ENCODE measurements at regions not wholly inside any gene's neighbourhood (a gene's known extent, or its start where the extent isn't known, plus 50 kb on each side); places are given as distances from the start of the nearest gene placed in this dataset.

DNA sequence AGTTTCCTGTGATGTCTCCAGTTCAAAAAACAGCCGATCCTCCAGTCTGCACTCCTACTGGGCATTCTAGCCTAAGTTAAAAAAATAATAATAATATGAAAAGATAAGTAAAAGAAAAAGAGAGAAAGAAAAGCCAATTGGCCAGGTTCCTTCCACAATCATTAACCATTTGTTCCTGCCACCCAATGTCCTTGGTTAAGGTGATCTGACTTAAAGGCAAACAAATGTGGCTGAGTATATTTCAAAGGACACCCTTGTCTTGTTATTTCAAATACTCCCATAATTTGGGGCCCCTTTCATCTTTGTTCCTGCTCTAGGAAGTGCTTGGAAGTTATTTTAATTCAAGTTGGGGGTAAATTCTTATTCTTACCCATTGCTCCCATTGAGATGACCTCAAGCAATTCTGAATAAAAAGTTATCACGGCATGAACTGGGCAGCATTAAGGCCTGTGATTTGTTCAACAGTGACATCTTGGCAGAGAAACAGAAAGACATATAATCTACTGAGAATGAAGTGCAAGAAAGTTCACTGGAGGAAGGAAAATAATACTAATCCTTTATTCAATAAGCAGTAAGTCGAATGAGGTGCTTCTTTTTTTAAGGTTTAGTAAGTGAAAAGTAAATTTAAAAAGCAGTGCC lies 1054.5 kb upstream of the FANCL start:
- no peak overlapping the region for H3K27ac Mint-ChIP-seq
- H3K4me1 Mint-ChIP-seq (ENCODE audit: low read depth) = no peaks in the 10 kb centered on the region
- POLR2A ChIA-PET = no interaction called here
- no peaks in the 10 kb centered on the region for H3K9me3 Mint-ChIP-seq (ENCODE audit: insufficient read depth)
- no peaks in the 10 kb centered on the region for H3K27me3 Mint-ChIP-seq (ENCODE audit: low read depth)
- CTCF ChIA-PET = no interaction called here
- H3K4me3 Mint-ChIP-seq = no peak overlapping the region
- DNase-seq (no peak), ATAC-seq (no peak)
- no peaks in the 10 kb centered on the region for H3K36me3 Mint-ChIP-seq (ENCODE audit: low read depth)

DNA sequence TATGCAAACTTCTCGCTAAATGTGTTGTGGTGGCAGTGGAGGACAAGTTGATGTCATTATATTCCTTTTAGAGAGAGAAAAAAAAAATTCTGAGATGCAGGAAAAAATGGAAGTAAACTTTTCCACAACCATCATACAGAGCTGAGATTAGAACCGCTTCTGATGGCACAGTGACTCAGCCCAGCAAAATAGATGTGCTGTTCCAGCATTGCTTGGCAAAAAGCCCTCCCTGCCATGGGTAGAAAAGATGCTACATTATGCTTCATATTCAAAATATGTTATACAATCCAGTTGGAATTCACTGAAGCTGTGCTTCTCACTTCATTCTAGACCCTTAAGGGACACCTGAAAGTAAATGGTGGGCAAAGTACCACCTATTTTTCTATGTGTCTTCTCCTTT lies 1047.6 kb upstream of the FANCL start:
- POLR2A ChIA-PET = no interaction called here
- Mint-ChIP-seq H3K36me3 (ENCODE audit: low read depth) (no peaks in the 10 kb centered on the region), H3K4me3 (no peak overlapping the region), H3K27me3 (ENCODE audit: low read depth) (no peaks in the 10 kb centered on the region), H3K9me3 (ENCODE audit: insufficient read depth) (no peaks in the 10 kb centered on the region), H3K4me1 (ENCODE audit: low read depth) (no peaks in the 10 kb centered on the region), H3K27ac (no peak overlapping the region)
- ATAC-seq (no peak), DNase-seq (no peak)
- CTCF ChIA-PET = no interaction called here

DNA sequence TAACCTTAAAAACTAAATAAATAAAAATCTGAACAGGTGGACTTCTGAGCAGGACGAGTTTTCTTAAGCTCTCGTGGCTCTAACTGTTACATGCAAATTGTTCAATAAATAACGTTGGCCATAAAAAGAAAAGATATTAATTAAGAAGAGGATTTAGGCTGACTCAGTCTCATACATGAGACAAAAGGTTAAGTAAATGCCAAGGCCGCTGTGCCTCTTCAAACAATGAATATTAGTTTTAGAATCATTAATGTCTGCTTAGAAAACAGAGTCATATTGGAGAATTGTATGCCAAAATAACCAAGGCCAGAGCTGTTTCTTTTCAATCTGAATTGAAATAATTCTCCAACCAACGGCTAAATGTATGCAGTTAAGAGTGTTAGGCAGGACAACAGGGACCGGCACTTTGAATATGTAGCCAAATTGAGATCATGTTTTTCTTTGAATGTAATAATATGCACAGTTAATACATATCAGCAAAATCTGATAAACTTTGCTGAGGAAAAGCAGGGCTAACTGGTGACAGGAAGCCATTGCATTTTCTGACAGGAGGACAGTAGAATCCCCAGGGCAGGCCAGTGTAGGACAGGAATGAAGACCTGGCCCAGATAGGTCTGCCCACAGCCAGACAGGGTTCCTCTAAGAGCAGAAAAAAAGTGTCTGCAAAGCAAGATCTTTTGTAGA lies 1041.4 kb upstream of the FANCL start:
- no peaks in the 10 kb centered on the region for H3K9me3 Mint-ChIP-seq (ENCODE audit: insufficient read depth)
- no peak overlapping the region for H3K27ac Mint-ChIP-seq
- ChIA-PET POLR2A (no interaction called here), CTCF (no interaction called here)
- no peaks in the 10 kb centered on the region for H3K27me3 Mint-ChIP-seq (ENCODE audit: low read depth)
- ATAC-seq = no peak
- no peak overlapping the region for H3K4me3 Mint-ChIP-seq
- DNase-seq = no peak
- H3K36me3 Mint-ChIP-seq (ENCODE audit: low read depth) = no peaks in the 10 kb centered on the region
- no peaks in the 10 kb centered on the region for H3K4me1 Mint-ChIP-seq (ENCODE audit: low read depth)

DNA sequence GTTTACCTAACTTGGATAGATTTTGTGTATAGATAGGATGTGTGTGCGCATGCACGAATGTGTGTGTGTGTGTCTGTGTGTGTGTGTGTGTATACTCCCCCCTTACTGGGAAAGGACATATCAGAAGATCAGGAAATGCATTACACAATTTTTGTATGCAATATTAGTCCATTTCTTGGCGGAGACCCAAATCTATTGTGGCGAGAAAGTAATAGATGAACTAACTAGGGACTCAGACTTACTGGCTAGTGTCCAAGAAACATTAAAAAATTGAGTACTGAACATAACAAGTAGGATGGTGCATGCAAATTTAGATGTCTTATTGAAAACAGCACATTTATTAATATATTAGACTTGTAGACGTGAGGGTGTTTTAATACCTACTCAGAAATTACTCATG lies 1036.5 kb upstream of the FANCL start:
- Mint-ChIP-seq H3K4me3 (no peak overlapping the region), H3K27ac (no peak overlapping the region), H3K9me3 (ENCODE audit: insufficient read depth) (no peaks in the 10 kb centered on the region), H3K36me3 (ENCODE audit: low read depth) (no peaks in the 10 kb centered on the region), H3K27me3 (ENCODE audit: low read depth) (no peaks in the 10 kb centered on the region), H3K4me1 (ENCODE audit: low read depth) (no peaks in the 10 kb centered on the region)
- POLR2A ChIA-PET = no interaction called here
- DNase-seq = no peak
- ATAC-seq = no peak
- CTCF ChIA-PET = no interaction called here

DNA sequence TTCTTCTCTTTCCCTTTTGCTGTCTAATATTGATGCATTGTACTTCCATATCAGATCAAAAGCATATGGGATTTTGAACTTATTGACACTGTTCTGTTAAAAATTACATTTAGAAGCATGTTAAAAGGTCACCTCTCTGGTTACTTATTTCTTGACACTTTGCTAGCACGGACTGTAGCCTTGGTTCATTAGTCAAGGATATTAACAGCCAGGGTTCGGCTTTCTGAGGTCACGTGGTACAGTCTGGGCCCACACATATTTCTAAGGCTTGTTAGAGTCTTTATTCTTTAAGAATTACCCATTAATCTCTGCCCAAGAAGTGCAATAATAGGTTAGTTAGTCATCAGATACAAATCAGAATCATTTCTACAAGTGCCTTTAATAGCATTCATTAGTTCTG lies 1035.8 kb upstream of the FANCL start:
- ATAC-seq (no peak), DNase-seq (no peak)
- Mint-ChIP-seq H3K4me3 (no peak overlapping the region), H3K27ac (no peak overlapping the region), H3K9me3 (ENCODE audit: insufficient read depth) (no peaks in the 10 kb centered on the region), H3K4me1 (ENCODE audit: low read depth) (no peaks in the 10 kb centered on the region), H3K36me3 (ENCODE audit: low read depth) (no peaks in the 10 kb centered on the region), H3K27me3 (ENCODE audit: low read depth) (no peaks in the 10 kb centered on the region)
- ChIA-PET CTCF (no interaction called here), POLR2A (no interaction called here)

DNA sequence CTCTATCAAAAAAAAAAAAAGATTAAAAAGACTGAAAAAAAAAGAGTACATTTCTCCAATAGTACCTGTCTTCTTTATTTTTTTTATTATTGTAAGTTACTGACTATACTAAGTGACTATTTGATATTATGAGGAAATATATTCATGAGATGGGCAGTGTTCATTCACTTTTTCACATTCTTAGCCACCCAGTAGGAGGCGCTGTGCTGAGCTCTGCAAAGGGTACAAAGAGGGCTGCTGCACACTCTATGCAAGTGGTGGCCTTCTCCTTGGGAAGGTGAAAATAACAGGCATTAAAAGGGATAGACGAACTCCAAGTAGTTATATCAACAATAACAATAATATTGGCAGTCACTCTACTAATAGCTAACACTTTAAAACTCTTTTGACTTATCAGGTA lies 1034.9 kb upstream of the FANCL start:
- DNase-seq (no peak), ATAC-seq (no peak)
- Mint-ChIP-seq H3K4me1 (ENCODE audit: low read depth) (no peaks in the 10 kb centered on the region), H3K36me3 (ENCODE audit: low read depth) (no peaks in the 10 kb centered on the region), H3K27me3 (ENCODE audit: low read depth) (no peaks in the 10 kb centered on the region), H3K9me3 (ENCODE audit: insufficient read depth) (no peaks in the 10 kb centered on the region), H3K4me3 (no peak overlapping the region), H3K27ac (no peak overlapping the region)
- POLR2A ChIA-PET = no interaction called here
- CTCF ChIA-PET = interaction anchor here (1.4 kb wide), 1 partner anchor 10 kb away, joined by 3 read pairs; no protein-coding TSS in a partner anchor

DNA sequence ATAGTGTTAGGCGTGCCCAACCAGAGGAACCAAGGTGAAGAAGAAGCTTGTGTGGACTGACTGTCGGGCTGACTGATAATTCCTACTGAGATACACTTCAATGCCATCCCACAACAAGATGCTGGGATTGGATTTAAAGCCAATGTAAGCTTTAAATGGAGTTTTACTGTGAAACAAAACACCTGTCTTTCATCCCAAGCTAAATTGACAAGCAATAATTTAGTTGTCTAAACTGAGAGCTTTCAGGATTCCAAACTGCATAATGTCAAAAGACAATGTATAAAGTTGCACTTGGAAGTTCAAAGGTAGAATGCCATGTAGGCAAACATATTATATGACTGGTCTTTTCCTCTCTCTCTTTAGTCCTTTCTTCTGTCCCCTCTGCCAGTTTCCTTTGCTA lies 1025.3 kb upstream of the FANCL start:
- ChIA-PET CTCF (interaction anchor here (0.8 kb wide), 1 partner anchor 9 kb away, joined by 3 read pairs; no protein-coding TSS in a partner anchor), POLR2A (no interaction called here)
- Mint-ChIP-seq H3K9me3 (ENCODE audit: insufficient read depth) (no peaks in the 10 kb centered on the region), H3K36me3 (ENCODE audit: low read depth) (no peaks in the 10 kb centered on the region), H3K27me3 (ENCODE audit: low read depth) (no peaks in the 10 kb centered on the region), H3K27ac (no peak overlapping the region), H3K4me1 (ENCODE audit: low read depth) (no peaks in the 10 kb centered on the region), H3K4me3 (no peak overlapping the region)
- DNase-seq (no peak), ATAC-seq (no peak)

DNA sequence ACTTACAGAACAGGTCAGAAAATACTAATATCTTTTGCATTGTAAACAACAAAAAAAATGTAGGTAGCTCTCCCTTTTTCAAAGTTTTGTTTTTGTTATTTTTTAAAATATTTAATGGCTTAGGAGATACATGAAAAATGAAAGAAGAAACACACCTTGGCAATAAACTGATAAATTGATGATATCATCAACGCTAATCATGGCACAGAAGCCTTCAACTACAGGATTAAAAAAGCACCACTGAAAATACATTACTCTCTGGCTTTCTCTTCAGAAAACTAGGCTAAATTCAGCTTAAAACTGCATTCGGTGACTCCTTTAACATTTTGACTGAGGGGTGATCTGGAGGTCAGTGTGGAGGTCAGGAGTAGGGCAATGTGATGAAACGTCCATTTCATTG lies 1018.8 kb upstream of the FANCL start:
- Mint-ChIP-seq H3K27me3 (ENCODE audit: low read depth) (no peaks in the 10 kb centered on the region), H3K4me1 (ENCODE audit: low read depth) (no peaks in the 10 kb centered on the region), H3K9me3 (ENCODE audit: insufficient read depth) (no peaks in the 10 kb centered on the region), H3K36me3 (ENCODE audit: low read depth) (no peaks in the 10 kb centered on the region), H3K27ac (no peak overlapping the region), H3K4me3 (no peak overlapping the region)
- DNase-seq (no peak), ATAC-seq (no peak)
- POLR2A ChIA-PET = no interaction called here
- CTCF ChIA-PET = no interaction called here

DNA sequence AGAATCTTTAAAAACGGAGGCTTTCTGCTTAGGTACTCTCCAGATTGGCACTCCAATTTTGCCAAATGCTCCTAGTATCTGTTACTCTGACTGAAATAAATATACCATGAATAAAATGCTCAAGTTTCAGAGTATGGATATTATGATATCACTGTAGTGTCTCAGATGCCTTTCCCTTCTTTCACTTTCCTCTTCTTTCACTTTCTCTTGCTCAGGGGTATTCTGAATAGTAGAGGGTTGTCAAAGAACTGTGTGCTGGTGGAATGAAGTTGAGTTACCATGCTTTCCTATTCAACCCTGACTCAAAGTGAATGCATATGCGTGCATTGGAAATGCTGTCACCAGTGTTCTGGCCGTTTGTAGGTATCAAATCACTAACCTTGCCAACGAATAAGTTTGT lies 1015.2 kb upstream of the FANCL start:
- Mint-ChIP-seq H3K4me3 (no peak overlapping the region), H3K36me3 (ENCODE audit: low read depth) (no peaks in the 10 kb centered on the region), H3K27me3 (ENCODE audit: low read depth) (no peaks in the 10 kb centered on the region), H3K27ac (no peak overlapping the region), H3K4me1 (ENCODE audit: low read depth) (no peaks in the 10 kb centered on the region), H3K9me3 (ENCODE audit: insufficient read depth) (no peaks in the 10 kb centered on the region)
- CTCF ChIA-PET = no interaction called here
- ATAC-seq (no peak), DNase-seq (no peak)
- POLR2A ChIA-PET = no interaction called here

DNA sequence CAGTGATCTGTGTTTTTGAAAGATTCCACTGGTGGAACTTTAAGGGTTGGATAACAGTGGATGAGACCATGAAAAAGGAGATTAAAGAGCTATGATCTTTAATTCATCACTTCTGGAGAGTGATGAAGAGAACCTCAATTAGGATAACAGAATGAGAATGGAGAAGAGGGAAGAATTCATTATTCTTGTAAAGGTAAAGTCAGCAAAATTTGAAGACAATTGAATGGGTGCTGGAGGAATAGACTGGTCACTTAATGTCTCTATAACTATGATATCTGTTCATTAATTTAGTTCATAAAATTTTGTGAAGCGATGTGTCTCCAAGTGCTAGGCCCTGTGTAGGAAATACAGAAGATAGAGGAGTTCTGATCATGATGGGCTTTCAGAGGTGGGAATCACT lies 1013.2 kb upstream of the FANCL start:
- no peaks in the 10 kb centered on the region for H3K27me3 Mint-ChIP-seq (ENCODE audit: low read depth)
- H3K4me3 Mint-ChIP-seq = no peak overlapping the region
- no peaks in the 10 kb centered on the region for H3K4me1 Mint-ChIP-seq (ENCODE audit: low read depth)
- ChIA-PET CTCF (no interaction called here), POLR2A (no interaction called here)
- ATAC-seq (no peak), DNase-seq (no peak)
- H3K27ac Mint-ChIP-seq = no peak overlapping the region
- no peaks in the 10 kb centered on the region for H3K36me3 Mint-ChIP-seq (ENCODE audit: low read depth)
- H3K9me3 Mint-ChIP-seq (ENCODE audit: insufficient read depth) = no peaks in the 10 kb centered on the region

DNA sequence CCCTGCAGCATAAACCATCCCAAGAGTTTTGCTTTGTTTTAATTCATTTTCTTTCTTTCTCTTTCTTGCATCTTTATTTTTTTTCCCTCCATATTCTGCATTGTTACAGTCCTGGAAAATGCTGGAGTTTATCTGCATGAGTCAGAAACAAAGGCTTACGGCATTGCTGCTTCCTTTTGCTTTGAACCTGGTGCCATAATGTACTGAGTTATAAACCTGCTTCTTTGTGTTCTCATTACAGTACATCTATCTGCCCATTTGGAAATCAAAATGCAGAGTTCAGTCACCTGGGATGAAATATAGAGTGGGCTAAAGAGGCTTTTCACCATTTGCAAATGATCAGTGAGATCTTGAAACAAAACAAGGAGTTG lies 1009.2 kb upstream of the FANCL start:
- ATAC-seq (no peak), DNase-seq (no peak)
- CTCF ChIA-PET = no interaction called here
- no peak overlapping the region for H3K4me3 Mint-ChIP-seq
- no peaks in the 10 kb centered on the region for H3K36me3 Mint-ChIP-seq (ENCODE audit: low read depth)
- H3K9me3 Mint-ChIP-seq (ENCODE audit: insufficient read depth) = no peaks in the 10 kb centered on the region
- no peaks in the 10 kb centered on the region for H3K4me1 Mint-ChIP-seq (ENCODE audit: low read depth)
- H3K27me3 Mint-ChIP-seq (ENCODE audit: low read depth) = no peaks in the 10 kb centered on the region
- H3K27ac Mint-ChIP-seq = no peak overlapping the region
- POLR2A ChIA-PET = no interaction called here

DNA sequence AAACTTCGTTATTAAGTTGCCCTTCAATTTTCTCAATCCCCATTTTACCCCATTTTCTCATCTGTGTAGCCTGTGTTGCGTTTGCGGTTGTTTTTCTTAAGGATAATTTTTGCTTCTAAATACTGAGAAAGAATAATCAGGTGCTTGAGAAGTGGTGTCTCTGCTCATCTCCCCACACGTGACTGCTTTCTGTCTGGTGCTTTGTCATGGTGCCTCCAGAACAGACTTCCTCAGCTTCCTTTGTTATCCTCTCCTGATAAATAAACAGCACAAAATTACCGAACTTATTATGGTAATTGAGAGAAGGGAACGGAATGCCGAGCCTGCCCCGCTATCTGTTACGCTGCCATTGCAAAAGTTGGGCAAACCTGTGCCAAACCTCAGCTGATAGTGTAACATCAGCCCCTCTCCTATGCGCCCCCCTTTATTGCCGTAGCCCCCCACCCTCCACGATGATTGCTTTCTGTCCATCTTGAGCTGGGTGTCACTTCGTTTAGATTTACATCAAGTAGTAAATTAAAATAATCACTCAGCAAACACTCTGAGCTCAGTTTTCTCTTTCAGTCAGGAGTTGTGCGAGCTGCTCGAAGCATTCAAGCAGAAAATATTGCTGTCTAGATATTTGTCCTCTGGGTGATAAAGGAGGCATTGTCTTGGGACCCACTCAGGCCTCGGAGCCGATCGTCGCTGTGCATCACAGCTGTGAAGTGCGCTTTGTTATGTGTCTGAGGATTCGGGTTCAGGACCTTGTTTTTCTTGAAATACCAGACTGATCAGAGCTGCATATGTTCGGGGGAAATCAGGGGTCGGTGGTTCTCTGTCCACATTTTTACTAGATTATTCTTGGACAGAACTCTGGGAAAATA lies 1008.5 kb upstream of the FANCL start:
- Mint-ChIP-seq H3K27ac (no peak overlapping the region), H3K36me3 (ENCODE audit: low read depth) (no peaks in the 10 kb centered on the region), H3K4me1 (ENCODE audit: low read depth) (no peaks in the 10 kb centered on the region), H3K4me3 (no peak overlapping the region), H3K9me3 (ENCODE audit: insufficient read depth) (no peaks in the 10 kb centered on the region), H3K27me3 (ENCODE audit: low read depth) (no peaks in the 10 kb centered on the region)
- DNase-seq = no peak
- POLR2A ChIA-PET = no interaction called here
- ATAC-seq = no peak
- CTCF ChIA-PET = no interaction called here

All from activated CD8-positive, alpha-beta T cell treated with anti-CD3 and anti-CD28 coated beads, Interleukin-2, amount 10 ng/mL, durations not matched to agents 7 days and 5 days (primary cell).